ENCODE measurements at regions not wholly inside any gene's neighbourhood (a gene's known extent, or its start where the extent isn't known, plus 50 kb on each side); places are given as distances from the start of the nearest gene placed in this dataset.

GRCh38 chr6:44054721-44055559, 72.3 kb downstream of the MRPL14 start:
- POLR2A ChIA-PET, result interaction anchor here (0.6 kb wide), 1 partner anchor 536 kb away, joined by 8 read pairs; no protein-coding TSS in a partner anchor
- H3K4me1 Mint-ChIP-seq, result peaks cover 12% of the 10 kb centered on the region
- peaks cover 2% of the 10 kb centered on the region for H3K9me3 Mint-ChIP-seq

GRCh38 chr6:44053760-44054556, 73.3 kb downstream of the MRPL14 start:
- Mint-ChIP-seq H3K9me3 (no peaks in the 10 kb centered on the region), H3K4me1 (peaks cover 21% of the 10 kb centered on the region), H3K4me3 (no peak overlapping the region), H3K27ac (no peak overlapping the region), H3K27me3 (peaks cover 4% of the 10 kb centered on the region), H3K36me3 (ENCODE audit: low read depth) (no peaks in the 10 kb centered on the region)
- ChIA-PET CTCF (interaction anchor here (2.6 kb wide), 1 partner anchor 9 kb away, joined by 8 read pairs; no protein-coding TSS in a partner anchor), POLR2A (no interaction called here)
- DNase-seq, result no peak

More at GRCh38 chr6:44054721-44055559, 72.3 kb downstream of the MRPL14 start:
- Mint-ChIP-seq H3K4me3 (no peak overlapping the region), H3K36me3 (ENCODE audit: low read depth) (no peaks in the 10 kb centered on the region), H3K27me3 (peaks cover 7% of the 10 kb centered on the region), H3K27ac (no peak overlapping the region)
- CTCF ChIA-PET, result interaction anchor here (1.0 to 2.6 kb wide), 3 partner anchors 8 to 41 kb away, joined by 3 to 8 read pairs (median 4); no protein-coding TSS in a partner anchor
- no peak for DNase-seq

GRCh38 chr6:44053106-44053756, 74.0 kb downstream of the MRPL14 start:
- Mint-ChIP-seq H3K9me3 (no peaks in the 10 kb centered on the region), H3K27me3 (peaks cover 2% of the 10 kb centered on the region), H3K36me3 (ENCODE audit: low read depth) (no peaks in the 10 kb centered on the region), H3K4me3 (no peak overlapping the region), H3K27ac (no peak overlapping the region), H3K4me1 (peaks cover 21% of the 10 kb centered on the region)
- CTCF ChIA-PET, result interaction anchor here (0.9 to 2.6 kb wide), 3 partner anchors 9 to 399 kb away, joined by 3 to 8 read pairs (median 4); no protein-coding TSS in a partner anchor
- POLR2A ChIA-PET, result no interaction called here
- no peak for DNase-seq

GRCh38 chr6:44052419-44053023, 74.7 kb downstream of the MRPL14 start:
- POLR2A ChIA-PET, result no interaction called here
- CTCF ChIA-PET, result interaction anchor here (0.9 to 2.6 kb wide), 3 partner anchors 10 to 398 kb away, joined by 3 to 8 read pairs (median 4); no protein-coding TSS in a partner anchor
- DNase-seq, result no peak
- no peak overlapping the region for H3K4me3 Mint-ChIP-seq
- H3K36me3 Mint-ChIP-seq (ENCODE audit: low read depth), result no peaks in the 10 kb centered on the region
- no peaks in the 10 kb centered on the region for H3K9me3 Mint-ChIP-seq
- no peak overlapping the region for H3K27ac Mint-ChIP-seq
- peaks cover 18% of the 10 kb centered on the region for H3K4me1 Mint-ChIP-seq
- peaks cover 2% of the 10 kb centered on the region for H3K27me3 Mint-ChIP-seq

GRCh38 chr6:44051515-44051914, 75.7 kb downstream of the MRPL14 start:
- peaks cover 2% of the 10 kb centered on the region for H3K27me3 Mint-ChIP-seq
- CTCF ChIA-PET, result no interaction called here
- peaks cover 18% of the 10 kb centered on the region for H3K4me1 Mint-ChIP-seq
- no peak overlapping the region for H3K4me3 Mint-ChIP-seq
- DNase-seq, result no peak
- H3K27ac Mint-ChIP-seq, result no peak overlapping the region
- POLR2A ChIA-PET, result no interaction called here
- no peaks in the 10 kb centered on the region for H3K9me3 Mint-ChIP-seq
- no peaks in the 10 kb centered on the region for H3K36me3 Mint-ChIP-seq (ENCODE audit: low read depth)

GRCh38 chr6:44050872-44051505, 76.3 kb downstream of the MRPL14 start:
- Mint-ChIP-seq H3K27me3 (peaks cover 2% of the 10 kb centered on the region), H3K4me3 (no peak overlapping the region), H3K27ac (no peak overlapping the region), H3K9me3 (no peaks in the 10 kb centered on the region), H3K36me3 (ENCODE audit: low read depth) (no peaks in the 10 kb centered on the region), H3K4me1 (peaks cover 18% of the 10 kb centered on the region)
- CTCF ChIA-PET, result interaction anchor here (1.1 to 1.7 kb wide), 3 partner anchors 12 to 28 kb away, joined by 3 to 5 read pairs (median 4); no protein-coding TSS in a partner anchor
- POLR2A ChIA-PET, result no interaction called here
- DNase-seq, result no peak

- Mint-ChIP-seq H3K4me1 (peaks cover 18% of the 10 kb centered on the region), H3K27ac (no peak overlapping the region), H3K4me3 (no peak overlapping the region), H3K36me3 (ENCODE audit: low read depth) (no peaks in the 10 kb centered on the region), H3K9me3 (no peaks in the 10 kb centered on the region), H3K27me3 (peaks cover 2% of the 10 kb centered on the region)
- ChIA-PET POLR2A (no interaction called here), CTCF (interaction anchor here (1.0 to 1.7 kb wide), 4 partner anchors 13 to 260 kb away, joined by 3 to 5 read pairs (median 4); no protein-coding TSS in a partner anchor)
- DNase-seq, result no peak
Observed at GRCh38 chr6:44049989-44050871, 77.0 kb downstream of the MRPL14 start.

- ChIA-PET POLR2A (no interaction called here), CTCF (interaction anchor here (1.0 to 1.7 kb wide), 3 partner anchors 14 to 259 kb away, joined by 3 to 5 read pairs (median 4); no protein-coding TSS in a partner anchor)
- no peak overlapping the region for H3K4me3 Mint-ChIP-seq
- peaks cover 2% of the 10 kb centered on the region for H3K27me3 Mint-ChIP-seq
- no peaks in the 10 kb centered on the region for H3K36me3 Mint-ChIP-seq (ENCODE audit: low read depth)
- H3K9me3 Mint-ChIP-seq, result no peaks in the 10 kb centered on the region
- peak overlapping the region; percentile 82 for H3K27ac Mint-ChIP-seq
- peak; percentile 44 for DNase-seq
- H3K4me1 Mint-ChIP-seq, result peaks cover 18% of the 10 kb centered on the region
Observed at GRCh38 chr6:44049163-44049988, 77.9 kb downstream of the MRPL14 start.

GRCh38 chr6:44048277-44048676, 79.0 kb downstream of the MRPL14 start:
- H3K36me3 Mint-ChIP-seq (ENCODE audit: low read depth), result no peaks in the 10 kb centered on the region
- CTCF ChIA-PET, result interaction anchor here (1.0 kb wide), 1 partner anchor 141 kb away, joined by 3 read pairs; no protein-coding TSS in a partner anchor
- DNase-seq, result no peak
- POLR2A ChIA-PET, result no interaction called here
- H3K4me3 Mint-ChIP-seq, result no peak overlapping the region
- H3K9me3 Mint-ChIP-seq, result no peaks in the 10 kb centered on the region
- no peaks in the 10 kb centered on the region for H3K27me3 Mint-ChIP-seq
- no peak overlapping the region for H3K27ac Mint-ChIP-seq
- H3K4me1 Mint-ChIP-seq, result peaks cover 18% of the 10 kb centered on the region

GRCh38 chr6:44047801-44048200, 79.5 kb downstream of the MRPL14 start:
- Mint-ChIP-seq H3K9me3 (no peaks in the 10 kb centered on the region), H3K27ac (no peak overlapping the region), H3K4me3 (no peak overlapping the region), H3K36me3 (ENCODE audit: low read depth) (no peaks in the 10 kb centered on the region), H3K4me1 (peaks cover 18% of the 10 kb centered on the region), H3K27me3 (no peaks in the 10 kb centered on the region)
- DNase-seq, result no peak
- CTCF ChIA-PET, result interaction anchor here (1.0 kb wide), 1 partner anchor 140 kb away, joined by 3 read pairs; no protein-coding TSS in a partner anchor
- POLR2A ChIA-PET, result no interaction called here
